Esophagus muscularis mucosa (tissue), 4 donors: ENCODE measurements at regions not wholly inside any gene's neighbourhood (a gene's known extent, or its start where the extent isn't known, plus 50 kb on each side); places are given as distances from the start of the nearest gene placed in this dataset.

Source experiments
- DNase-seq: peaks from one replicate; pipeline ENCODE4 v3.0.0-alpha.2; 2017; ENCODE audit errors: extremely low spot score
- H3K27ac ChIP-seq, 4 donors: fragments of 200-600 bp; sonication (generic); replicated peaks in 1 of 4; 1 replicate in 3 of 4; 2 replicates in 1 of 4; pipeline ENCODE4 v1.5.1; 2016 to 2019; ENCODE audit warnings: mild to moderate bottlenecking in 1 of 4
- H3K27me3 ChIP-seq, 4 donors: fragments of 200-600 bp; sonication (generic); one replicate each; pipeline versions ENCODE4 v1.5.1 to v1.6.0; 2016 to 2019
- H3K36me3 ChIP-seq, 4 donors: fragments of 200-600 bp; sonication (generic); one replicate each; pipeline ENCODE4 v1.5.1; 2016 to 2019
- H3K4me1 ChIP-seq, 4 donors: fragments of 200-600 bp; sonication (generic); one replicate each; pipeline ENCODE4 v1.5.1; 2016 to 2019
- H3K4me3 ChIP-seq, 4 donors: fragments of 200-600 bp; sonication (generic); 1 replicate in 2 of 4; 2 replicates in 2 of 4; pipeline ENCODE4 v1.5.1; 2016 to 2019; ENCODE audit warnings: mild to moderate bottlenecking in 4 of 4, moderate library complexity in 1 of 4
- H3K9me3 ChIP-seq, 4 donors: fragments of 200-600 bp; sonication (generic); 1 replicate in 3 of 4; 2 replicates in 1 of 4; pipeline ENCODE4 v1.5.1; 2016 to 2019
- EP300 ChIP-seq: sonication (generic); formaldehyde crosslinking; IDR thresholded peaks from one replicate; pipeline ENCODE4 v1.6.1; 2017; ENCODE audit warnings: antibody characterized with exemption
- POLR2A ChIP-seq: fragments of 450-650 bp; IDR thresholded peaks from one replicate; pipeline ENCODE4 v1.6.1; 2017; ENCODE audit warnings: antibody characterized with exemption, moderate library complexity, mild to moderate bottlenecking, low read depth
- POLR2AphosphoS5 ChIP-seq, 2 donors: sonication (generic); formaldehyde crosslinking; IDR thresholded peaks; one replicate each; pipeline ENCODE4 v1.6.1; 2017; ENCODE audit warnings: antibody characterized with exemption in 2 of 2
- WGBS: methylation state at CpG from one replicate; pipeline ENCODE4 v1.1.5; 2018; 5-methylcytosine and 5-hydroxymethylcytosine counted together
- intact Hi-C: fragments of 100-400 bp; cut with DNase I; formaldehyde crosslinking; loops from one replicate; pipeline ENCODE4 v1.15.1; 2023
- TF ChIP-seq, protein P1 (sequence below), 3 experiments: fragments of 200-600 bp in 2 of 3; fragments of 450-650 bp in 1 of 3; sonication (generic) in 2 of 3; IDR thresholded peaks; one replicate each; pipeline ENCODE4 v1.5.1; 2017 to 2019; ENCODE audit warnings: antibody characterized with exemption in 3 of 3, mild to moderate bottlenecking in 2 of 3, moderate library complexity in 1 of 3

DNA sequence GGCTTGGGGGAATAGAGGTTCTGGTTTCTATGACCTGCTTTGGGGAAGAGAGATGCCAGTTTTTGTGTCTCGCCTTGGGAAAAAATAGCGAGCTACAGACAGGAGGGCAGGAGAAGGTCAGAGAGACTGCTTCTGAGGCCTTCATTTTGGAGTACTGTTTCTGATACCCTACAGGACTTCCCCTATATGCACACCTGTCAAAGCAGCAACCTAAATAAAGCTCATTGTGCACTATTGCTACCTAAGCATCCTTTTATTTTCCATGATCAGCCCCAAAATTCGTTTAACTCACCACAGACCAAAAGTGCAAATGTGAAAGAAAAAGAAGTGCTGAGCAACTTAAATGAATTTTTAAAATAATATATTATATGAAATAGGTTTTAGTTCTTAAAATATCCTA is 145.6 kb upstream of the CHRM3 start:
- H3K9me3 ChIP-seq = no peaks in the 10 kb centered on the region
- WGBS = 90% methylated on average over 3 of the region's 3 CpGs
- TF ChIP-seq EP300 = no peak
- TF ChIP-seq, protein P1, sequence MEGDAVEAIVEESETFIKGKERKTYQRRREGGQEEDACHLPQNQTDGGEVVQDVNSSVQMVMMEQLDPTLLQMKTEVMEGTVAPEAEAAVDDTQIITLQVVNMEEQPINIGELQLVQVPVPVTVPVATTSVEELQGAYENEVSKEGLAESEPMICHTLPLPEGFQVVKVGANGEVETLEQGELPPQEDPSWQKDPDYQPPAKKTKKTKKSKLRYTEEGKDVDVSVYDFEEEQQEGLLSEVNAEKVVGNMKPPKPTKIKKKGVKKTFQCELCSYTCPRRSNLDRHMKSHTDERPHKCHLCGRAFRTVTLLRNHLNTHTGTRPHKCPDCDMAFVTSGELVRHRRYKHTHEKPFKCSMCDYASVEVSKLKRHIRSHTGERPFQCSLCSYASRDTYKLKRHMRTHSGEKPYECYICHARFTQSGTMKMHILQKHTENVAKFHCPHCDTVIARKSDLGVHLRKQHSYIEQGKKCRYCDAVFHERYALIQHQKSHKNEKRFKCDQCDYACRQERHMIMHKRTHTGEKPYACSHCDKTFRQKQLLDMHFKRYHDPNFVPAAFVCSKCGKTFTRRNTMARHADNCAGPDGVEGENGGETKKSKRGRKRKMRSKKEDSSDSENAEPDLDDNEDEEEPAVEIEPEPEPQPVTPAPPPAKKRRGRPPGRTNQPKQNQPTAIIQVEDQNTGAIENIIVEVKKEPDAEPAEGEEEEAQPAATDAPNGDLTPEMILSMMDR (IDR thresholded peaks at IDR 0.05) = no peak
- TF ChIP-seq POLR2A = no peak
- no peak for TF ChIP-seq POLR2AphosphoS5 (IDR thresholded peaks at IDR 0.05)
- H3K27ac ChIP-seq = no peak overlapping the region
- H3K36me3 ChIP-seq = no peaks in the 10 kb centered on the region
- no peaks in the 10 kb centered on the region for H3K4me1 ChIP-seq
- DNase-seq = no peak
- no peaks in the 10 kb centered on the region for H3K27me3 ChIP-seq
- no peak overlapping the region for H3K4me3 ChIP-seq
- intact Hi-C loops = no loop called here

DNA sequence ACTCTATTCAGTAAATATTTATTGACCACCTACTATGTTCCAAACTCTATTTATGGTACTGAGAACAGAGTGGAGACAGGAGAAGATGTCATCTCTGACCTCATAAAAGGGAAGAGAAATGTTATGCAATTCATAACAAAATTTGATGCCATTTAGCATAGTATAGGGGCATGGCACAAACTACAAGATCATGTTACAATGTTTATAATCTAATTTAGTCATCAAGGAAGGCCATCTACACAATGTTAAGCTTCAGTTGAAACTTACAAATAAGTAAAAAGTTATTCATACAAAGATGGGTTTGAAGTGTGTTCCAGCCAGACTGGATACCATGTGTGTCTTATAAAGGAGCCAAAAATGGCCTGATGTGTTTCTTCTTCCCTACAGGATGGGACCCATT is 146.8 kb upstream of the CHRM3 start:
- Histone ChIP-seq H3K4me3 (no peak overlapping the region), H3K27ac (no peak overlapping the region), H3K27me3 (no peaks in the 10 kb centered on the region), H3K36me3 (no peaks in the 10 kb centered on the region), H3K9me3 (no peaks in the 10 kb centered on the region), H3K4me1 (no peaks in the 10 kb centered on the region)
- no peak for TF ChIP-seq EP300
- TF ChIP-seq, protein P1 (IDR thresholded peaks at IDR 0.05) = no peak
- TF ChIP-seq POLR2A = no peak
- TF ChIP-seq POLR2AphosphoS5 (IDR thresholded peaks at IDR 0.05) = no peak
- intact Hi-C loops = no loop called here
- DNase-seq = no peak

DNA sequence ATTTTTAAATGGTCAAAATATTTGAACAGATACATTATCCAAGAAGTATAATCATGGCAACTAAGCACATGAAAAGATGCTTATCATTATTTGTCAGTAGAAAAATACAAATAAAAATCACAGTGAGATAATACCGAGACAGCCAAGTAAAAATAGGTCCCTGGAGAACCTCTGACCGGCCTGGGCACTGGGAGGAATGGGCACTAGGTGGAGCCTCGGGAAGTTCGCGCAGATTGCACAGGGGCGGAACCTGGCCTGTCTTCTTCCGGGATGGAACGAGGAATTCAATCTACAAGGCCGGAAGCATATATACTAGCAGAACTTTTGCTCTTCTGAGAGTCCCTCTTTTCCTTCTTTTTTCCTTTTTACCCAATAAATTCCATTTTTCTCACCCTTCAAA is 148.5 kb upstream of the CHRM3 start:
- TF ChIP-seq EP300 = no peak
- no peak for TF ChIP-seq POLR2A
- no peak for TF ChIP-seq POLR2AphosphoS5 (IDR thresholded peaks at IDR 0.05)
- TF ChIP-seq, protein P1 (IDR thresholded peaks at IDR 0.05) = no peak
- no peak overlapping the region for H3K27ac ChIP-seq
- intact Hi-C loops = no loop called here
- H3K9me3 ChIP-seq = no peaks in the 10 kb centered on the region
- H3K4me3 ChIP-seq = no peak overlapping the region
- no peaks in the 10 kb centered on the region for H3K4me1 ChIP-seq
- no peak for DNase-seq
- no peaks in the 10 kb centered on the region for H3K27me3 ChIP-seq
- H3K36me3 ChIP-seq = no peaks in the 10 kb centered on the region
- WGBS = 93% methylated on average over 9 of the region's 9 CpGs

DNA sequence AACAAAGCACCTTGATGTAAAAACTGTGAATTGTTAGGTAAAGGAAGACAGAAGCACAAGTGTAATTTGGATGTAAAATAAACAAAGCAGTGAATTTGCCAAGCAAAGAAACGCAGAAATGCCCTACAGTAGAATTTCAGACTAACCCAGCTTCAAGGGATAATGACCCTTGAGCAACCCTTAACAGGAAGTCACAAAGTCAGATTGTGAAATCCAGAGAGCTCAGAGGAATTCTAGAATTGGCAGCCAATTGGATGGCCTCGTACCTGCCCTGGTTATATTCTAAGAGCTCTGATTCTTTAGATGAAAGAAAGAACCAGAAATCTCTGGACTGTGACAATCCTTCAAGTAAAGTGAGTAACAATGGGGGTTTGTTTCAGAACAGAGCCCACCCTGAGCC is 152.7 kb upstream of the CHRM3 start:
- DNase-seq = no peak
- WGBS = 67% methylated on average over 2 of the region's 2 CpGs
- TF ChIP-seq, protein P1 (IDR thresholded peaks at IDR 0.05) = no peak
- TF ChIP-seq POLR2AphosphoS5 (IDR thresholded peaks at IDR 0.05) (no peak), EP300 (no peak), POLR2A (no peak)
- Histone ChIP-seq H3K4me1 (no peaks in the 10 kb centered on the region), H3K36me3 (no peaks in the 10 kb centered on the region), H3K9me3 (no peaks in the 10 kb centered on the region), H3K4me3 (no peak overlapping the region), H3K27me3 (no peaks in the 10 kb centered on the region), H3K27ac (no peak overlapping the region)
- intact Hi-C loops = no loop called here

DNA sequence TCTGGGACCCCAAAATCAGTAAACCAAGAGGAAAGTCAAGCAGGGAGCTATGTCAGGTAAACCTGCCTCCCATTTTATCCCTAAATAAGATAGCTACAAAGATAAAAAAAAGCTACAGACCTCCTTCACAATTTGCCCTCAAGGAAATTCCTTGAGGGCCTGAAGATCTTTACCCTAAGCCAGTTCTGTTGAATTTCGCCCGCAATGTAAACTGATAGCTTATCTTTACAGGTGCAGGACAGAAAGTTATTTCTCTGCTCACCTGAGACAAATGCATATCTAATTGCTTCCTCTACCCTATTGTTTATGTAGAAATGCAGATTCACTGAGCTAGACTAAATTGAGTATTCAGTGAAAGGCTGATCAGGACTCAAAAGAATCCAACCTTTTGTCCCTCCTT is 153.4 kb upstream of the CHRM3 start:
- TF ChIP-seq POLR2AphosphoS5 (IDR thresholded peaks at IDR 0.05) = no peak
- TF ChIP-seq EP300 = no peak
- no peak for TF ChIP-seq POLR2A
- TF ChIP-seq, protein P1 (IDR thresholded peaks at IDR 0.05) = no peak
- H3K9me3 ChIP-seq = no peaks in the 10 kb centered on the region
- no peaks in the 10 kb centered on the region for H3K27me3 ChIP-seq
- no peak overlapping the region for H3K4me3 ChIP-seq
- no peak overlapping the region for H3K27ac ChIP-seq
- intact Hi-C loops = no loop called here
- no peak for DNase-seq
- no peaks in the 10 kb centered on the region for H3K36me3 ChIP-seq
- WGBS = 76% methylated on average over 2 of the region's 2 CpGs
- no peaks in the 10 kb centered on the region for H3K4me1 ChIP-seq
